HL-60 (cell line): ENCODE measurements at regions not wholly inside any gene's neighbourhood (a gene's known extent, or its start where the extent isn't known, plus 50 kb on each side); places are given as distances from the start of the nearest gene placed in this dataset.

Source experiments
- CTCF ChIP-seq: IDR thresholded peaks from one replicate; pipeline ENCODE4 v1.5.1; 2011; ENCODE audit warnings: low read length, control low read depth, inconsistent platforms; ENCODE audit not compliant: insufficient read depth
- GABPA ChIP-seq: IDR thresholded peaks from 2 replicates; pipeline ENCODE4 v1.6.1; 2012; ENCODE audit warnings: low read depth
- POLR2AphosphoS5 ChIP-seq: IDR thresholded peaks from 2 replicates; pipeline ENCODE4 v1.6.1; 2012; ENCODE audit warnings: low read depth
- REST ChIP-seq: IDR thresholded peaks from 2 replicates; pipeline ENCODE4 v1.6.1; 2012; ENCODE audit warnings: low read depth; ENCODE audit not compliant: insufficient replicate concordance
- SPI1 ChIP-seq: IDR thresholded peaks from 2 replicates; pipeline ENCODE4 v1.6.1; 2012; ENCODE audit warnings: low read depth, mild to moderate bottlenecking, borderline replicate concordance

- no peak for TF ChIP-seq POLR2AphosphoS5
- TF ChIP-seq CTCF, result no peak
- no peak for TF ChIP-seq REST
- no peak for TF ChIP-seq GABPA
- no peak for TF ChIP-seq SPI1
These were observed 243.6 kb downstream of the TTLL2 start for GRCh38 chr6:167568407-167569024.
